ENCODE measurements at regions not wholly inside any gene's neighbourhood (a gene's known extent, or its start where the extent isn't known, plus 50 kb on each side); places are given as distances from the start of the nearest gene placed in this dataset.

DNA sequence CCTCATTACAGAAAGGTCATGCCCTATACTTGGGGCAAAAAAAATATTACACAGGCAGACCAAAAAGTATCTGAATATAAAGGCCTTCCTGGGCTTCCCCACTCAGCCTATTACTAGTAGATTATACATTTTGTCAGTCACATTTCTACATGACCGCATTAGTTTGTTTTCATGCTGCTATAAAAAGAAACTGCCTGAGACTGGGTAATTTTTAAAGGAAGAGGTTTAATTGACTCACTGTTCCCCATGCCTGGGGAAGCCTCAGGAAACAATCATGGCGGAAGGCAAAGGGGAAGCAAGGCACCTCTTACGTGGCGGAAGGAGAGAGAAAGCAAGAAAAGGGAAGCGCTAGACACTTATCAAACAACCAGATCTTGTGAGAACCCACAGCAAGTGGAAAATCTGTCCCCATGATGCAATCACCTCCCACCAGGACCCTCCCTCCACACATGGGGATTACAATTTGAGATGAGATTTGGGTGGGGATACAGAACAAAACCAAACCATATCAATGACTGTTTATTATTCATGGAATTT, 1312.0 kb downstream of the PCDH7 start:
- Histone ChIP-seq H3K4me2 (ENCODE audit: low read length) (no peak overlapping the region), H3K9me2 (ENCODE audit: insufficient read depth) (no peaks in the 10 kb centered on the region), H3K27me3 (ENCODE audit: insufficient read depth, low read length) (no peaks in the 10 kb centered on the region), H3K4me3 (replicated peaks in 1 of 2; ENCODE audit: low read depth in 1 of 2, low read length in 2 of 2) (no peak overlapping the region), H3K79me2 (ENCODE audit: insufficient read depth, low read length) (no peaks in the 10 kb centered on the region), H3K9ac (ENCODE audit: low read length) (no peak overlapping the region), H3K36me3 (ENCODE audit: control insufficient read depth in 1 of 2, insufficient read depth in 2 of 2, low read length in 2 of 2) (no peaks in the 10 kb centered on the region), H3K9me3 (ENCODE audit: control insufficient read depth in 1 of 2, insufficient read depth in 1 of 2, low read depth in 1 of 2, low read length in 2 of 2) (no peaks in the 10 kb centered on the region), H3K4me1 (ENCODE audit: control insufficient read depth in 1 of 2, insufficient read depth in 2 of 2, low read length in 2 of 2) (no peaks in the 10 kb centered on the region; a peak in 1 of 4 replicates), H4K20me1 (ENCODE audit: insufficient read depth) (no peaks in the 10 kb centered on the region), H3K27ac (ENCODE audit: low read depth, low read length) (no peak overlapping the region), H2AFZ (ENCODE audit: low read depth, low read length, poor library complexity, severe bottlenecking) (no peak overlapping the region)
- ChIA-PET CTCF (no interaction called here), POLR2A (no interaction called here), RAD21 (ENCODE audit: low non-redundant PET in 1 of 2, low total read pairs in 2 of 2, uncharacterized antibody in 2 of 2, unreplicated experiment in 2 of 2) (no interaction called here)
- TF ChIP-seq EZH2phosphoT487 (IDR thresholded peaks at IDR 0.05; ENCODE audit: borderline replicate concordance) (no peak), EZH2 (IDR thresholded peaks at IDR 0.05) (no peak), SP1 (IDR thresholded peaks at IDR 0.05; ENCODE audit: low read depth) (no peak), JUND (IDR thresholded peaks at IDR 0.05) (no peak), ELF1 (IDR thresholded peaks at IDR 0.05; ENCODE audit: borderline replicate concordance, low read depth) (no peak), EGR1 (IDR thresholded peaks at IDR 0.05; ENCODE audit: low read depth) (no peak)
- TF ChIP-seq, protein P1, sequence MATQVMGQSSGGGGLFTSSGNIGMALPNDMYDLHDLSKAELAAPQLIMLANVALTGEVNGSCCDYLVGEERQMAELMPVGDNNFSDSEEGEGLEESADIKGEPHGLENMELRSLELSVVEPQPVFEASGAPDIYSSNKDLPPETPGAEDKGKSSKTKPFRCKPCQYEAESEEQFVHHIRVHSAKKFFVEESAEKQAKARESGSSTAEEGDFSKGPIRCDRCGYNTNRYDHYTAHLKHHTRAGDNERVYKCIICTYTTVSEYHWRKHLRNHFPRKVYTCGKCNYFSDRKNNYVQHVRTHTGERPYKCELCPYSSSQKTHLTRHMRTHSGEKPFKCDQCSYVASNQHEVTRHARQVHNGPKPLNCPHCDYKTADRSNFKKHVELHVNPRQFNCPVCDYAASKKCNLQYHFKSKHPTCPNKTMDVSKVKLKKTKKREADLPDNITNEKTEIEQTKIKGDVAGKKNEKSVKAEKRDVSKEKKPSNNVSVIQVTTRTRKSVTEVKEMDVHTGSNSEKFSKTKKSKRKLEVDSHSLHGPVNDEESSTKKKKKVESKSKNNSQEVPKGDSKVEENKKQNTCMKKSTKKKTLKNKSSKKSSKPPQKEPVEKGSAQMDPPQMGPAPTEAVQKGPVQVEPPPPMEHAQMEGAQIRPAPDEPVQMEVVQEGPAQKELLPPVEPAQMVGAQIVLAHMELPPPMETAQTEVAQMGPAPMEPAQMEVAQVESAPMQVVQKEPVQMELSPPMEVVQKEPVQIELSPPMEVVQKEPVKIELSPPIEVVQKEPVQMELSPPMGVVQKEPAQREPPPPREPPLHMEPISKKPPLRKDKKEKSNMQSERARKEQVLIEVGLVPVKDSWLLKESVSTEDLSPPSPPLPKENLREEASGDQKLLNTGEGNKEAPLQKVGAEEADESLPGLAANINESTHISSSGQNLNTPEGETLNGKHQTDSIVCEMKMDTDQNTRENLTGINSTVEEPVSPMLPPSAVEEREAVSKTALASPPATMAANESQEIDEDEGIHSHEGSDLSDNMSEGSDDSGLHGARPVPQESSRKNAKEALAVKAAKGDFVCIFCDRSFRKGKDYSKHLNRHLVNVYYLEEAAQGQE (IDR thresholded peaks at IDR 0.05; ENCODE audit: low read depth) = no peak
- ATAC-seq (no peak), DNase-seq (ENCODE audit: low read depth, low spot score) (no peak)
- intact Hi-C loops (cut with micrococcal nuclease) = no loop called here
- BruUV-seq (replicated peaks) = no TSS peak

DNA sequence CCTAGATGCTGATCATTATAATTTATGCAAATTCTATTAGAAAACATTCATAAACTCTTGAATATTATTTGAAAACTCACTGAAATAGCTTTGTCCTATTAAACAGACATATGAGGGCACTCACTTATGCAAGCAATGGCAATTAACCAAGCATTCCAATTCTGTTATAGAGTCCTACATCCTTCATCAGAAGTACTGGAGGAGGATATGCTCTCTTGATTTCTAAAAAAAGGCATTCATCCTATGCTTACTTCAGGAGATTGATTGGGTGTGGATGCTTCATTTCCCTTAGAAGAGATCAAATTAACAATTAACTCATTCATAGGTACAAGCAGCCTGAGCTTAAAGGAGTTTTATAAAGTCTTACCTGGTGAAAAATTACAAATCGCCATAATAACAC, 1317.2 kb downstream of the PCDH7 start:
- Histone ChIP-seq H4K20me1 (ENCODE audit: insufficient read depth) (no peaks in the 10 kb centered on the region), H3K9me2 (ENCODE audit: insufficient read depth) (no peaks in the 10 kb centered on the region), H3K27ac (ENCODE audit: low read depth, low read length) (no peak overlapping the region), H3K9ac (ENCODE audit: low read length) (no peak overlapping the region), H3K27me3 (ENCODE audit: insufficient read depth, low read length) (no peaks in the 10 kb centered on the region), H3K4me1 (ENCODE audit: control insufficient read depth in 1 of 2, insufficient read depth in 2 of 2, low read length in 2 of 2) (no peaks in the 10 kb centered on the region), H2AFZ (ENCODE audit: low read depth, low read length, poor library complexity, severe bottlenecking) (no peak overlapping the region), H3K4me2 (ENCODE audit: low read length) (no peak overlapping the region), H3K9me3 (ENCODE audit: control insufficient read depth in 1 of 2, insufficient read depth in 1 of 2, low read depth in 1 of 2, low read length in 2 of 2) (no peaks in the 10 kb centered on the region), H3K79me2 (ENCODE audit: insufficient read depth, low read length) (no peaks in the 10 kb centered on the region), H3K4me3 (replicated peaks in 1 of 2; ENCODE audit: low read depth in 1 of 2, low read length in 2 of 2) (no peak overlapping the region), H3K36me3 (ENCODE audit: control insufficient read depth in 1 of 2, insufficient read depth in 2 of 2, low read length in 2 of 2) (no peaks in the 10 kb centered on the region)
- POLR2A ChIA-PET = no interaction called here
- DNase-seq (ENCODE audit: low read depth, low spot score) = no peak
- BruUV-seq (replicated peaks) = no TSS peak
- intact Hi-C loops (cut with micrococcal nuclease) = no loop called here
- RAD21 ChIA-PET (ENCODE audit: low non-redundant PET in 1 of 2, low total read pairs in 2 of 2, uncharacterized antibody in 2 of 2, unreplicated experiment in 2 of 2) = no interaction called here
- CTCF ChIA-PET = no interaction called here
- no peak for ATAC-seq
- TF ChIP-seq ZFX (IDR thresholded peaks at IDR 0.05) (no peak), ZNF274 (IDR thresholded peaks at IDR 0.05; ENCODE audit: low read depth, low read length) (no peak), CEBPB (IDR thresholded peaks at IDR 0.05; ENCODE audit: low read depth) (no peak), POLR2A (IDR thresholded peaks at IDR 0.05; ENCODE audit: borderline replicate concordance, extremely low read depth, insufficient read depth, insufficient read length) (no peak), TCF7L2 (IDR thresholded peaks at IDR 0.05; ENCODE audit: borderline replicate concordance, extremely low read depth, insufficient read depth, insufficient read length) (no peak), JUND (IDR thresholded peaks at IDR 0.05) (no peak), SP1 (IDR thresholded peaks at IDR 0.05; ENCODE audit: low read depth) (no peak), POLR2AphosphoS5 (IDR thresholded peaks at IDR 0.05; ENCODE audit: low read depth, low read length) (no peak), EGR1 (IDR thresholded peaks at IDR 0.05; ENCODE audit: low read depth) (no peak), SIN3A (IDR thresholded peaks at IDR 0.05; ENCODE audit: low read depth) (no peak), CBX3 (IDR thresholded peaks at IDR 0.05; ENCODE audit: low read depth) (no peak), SRF (IDR thresholded peaks at IDR 0.05; ENCODE audit: low read depth) (no peak), YY1 (IDR thresholded peaks at IDR 0.05; ENCODE audit: extremely low read depth, insufficient replicate concordance, low read depth, low read length) (no peak)
- TF ChIP-seq, protein P2, sequence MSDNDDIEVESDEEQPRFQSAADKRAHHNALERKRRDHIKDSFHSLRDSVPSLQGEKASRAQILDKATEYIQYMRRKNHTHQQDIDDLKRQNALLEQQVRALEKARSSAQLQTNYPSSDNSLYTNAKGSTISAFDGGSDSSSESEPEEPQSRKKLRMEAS (IDR thresholded peaks at IDR 0.05) = no peak
- TF ChIP-seq, protein P3, sequence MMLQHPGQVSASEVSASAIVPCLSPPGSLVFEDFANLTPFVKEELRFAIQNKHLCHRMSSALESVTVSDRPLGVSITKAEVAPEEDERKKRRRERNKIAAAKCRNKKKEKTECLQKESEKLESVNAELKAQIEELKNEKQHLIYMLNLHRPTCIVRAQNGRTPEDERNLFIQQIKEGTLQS (IDR thresholded peaks at IDR 0.05) = no peak

Data from HCT116 (cell line).